ENCODE measurements at regions not wholly inside any gene's neighbourhood (a gene's known extent, or its start where the extent isn't known, plus 50 kb on each side); places are given as distances from the start of the nearest gene placed in this dataset.
"Not testable (repeated sequence)": the region's sequence is repeated elsewhere in the genome, so short reads cannot be mapped to it uniquely, and the experiment has no call there.

GRCh38 chr2:118387509-118387908 lies 299.2 kb downstream of the INSIG2 start:
- DNase-seq = no peak

- DNase-seq = no peak
Measured at GRCh38 chr2:118386641-118387302, 298.5 kb downstream of the INSIG2 start.

- DNase-seq = no peak
Measured at GRCh38 chr2:118380915-118381653, 292.8 kb downstream of the INSIG2 start.

- DNase-seq = no peak
Measured at GRCh38 chr2:118375907-118376485, 287.7 kb downstream of the INSIG2 start.

- DNase-seq = no peak
Measured at GRCh38 chr2:118374974-118375755, 286.9 kb downstream of the INSIG2 start.

GRCh38 chr2:118372886-118373830 lies 284.9 kb downstream of the INSIG2 start:
- DNase-seq = no peak

GRCh38 chr2:118371515-118371914 lies 283.2 kb downstream of the INSIG2 start:
- DNase-seq = peak; percentile 11

- DNase-seq = not testable (repeated sequence)
Measured at GRCh38 chr2:118369521-118369920, 281.2 kb downstream of the INSIG2 start.

- DNase-seq = no peak
Measured at GRCh38 chr2:118363604-118364003, 275.3 kb downstream of the INSIG2 start.

GRCh38 chr2:118356051-118356450 lies 267.8 kb downstream of the INSIG2 start:
- no peak for DNase-seq

- no peak for DNase-seq
Measured at GRCh38 chr2:118351796-118352195, 263.5 kb downstream of the INSIG2 start.

GRCh38 chr2:118350621-118351020 lies 262.4 kb downstream of the INSIG2 start:
- no peak for DNase-seq

- no peak for DNase-seq
Measured at GRCh38 chr2:118349365-118349764, 261.1 kb downstream of the INSIG2 start.

- DNase-seq = no peak
Measured at GRCh38 chr2:118348380-118349034, 260.2 kb downstream of the INSIG2 start.

GRCh38 chr2:118345465-118345864 lies 257.2 kb downstream of the INSIG2 start:
- DNase-seq = no peak

GRCh38 chr2:118340103-118340502 lies 251.8 kb downstream of the INSIG2 start:
- DNase-seq = no peak

- DNase-seq = no peak
Measured at GRCh38 chr2:118339386-118339785, 251.1 kb downstream of the INSIG2 start.

- no peak for DNase-seq
Measured at GRCh38 chr2:118333664-118334063, 245.4 kb downstream of the INSIG2 start.

GRCh38 chr2:118325321-118325955 lies 237.2 kb downstream of the INSIG2 start:
- no peak for DNase-seq

GRCh38 chr2:118322406-118322805 lies 234.1 kb downstream of the INSIG2 start:
- DNase-seq = no peak
